Peyer's patch (tissue), 4 donors: ENCODE measurements at regions not wholly inside any gene's neighbourhood (a gene's known extent, or its start where the extent isn't known, plus 50 kb on each side); places are given as distances from the start of the nearest gene placed in this dataset.

Experiments
- DNase-seq, 3 donors: peaks; one replicate each; pipeline ENCODE4 v3.0.0-alpha.2; 2017 to 2019
- H3K27ac ChIP-seq, 4 donors: fragments of 200-600 bp; sonication (generic); one replicate each; pipeline ENCODE4 v1.5.1; 2016 to 2019
- H3K27me3 ChIP-seq, 2 donors: fragments of 200-600 bp; sonication (generic); one replicate each; pipeline ENCODE4 v1.5.1; 2019
- H3K36me3 ChIP-seq, 3 donors: fragments of 200-600 bp; sonication (generic); one replicate each; pipeline ENCODE4 v1.5.1; 2016 to 2019
- H3K4me1 ChIP-seq, 4 donors: fragments of 200-600 bp; sonication (generic); one replicate each; pipeline ENCODE4 v1.5.1; 2016 to 2019
- H3K4me3 ChIP-seq, 4 donors: fragments of 200-600 bp; sonication (generic); 1 replicate in 3 of 4; 2 replicates in 1 of 4; pipeline ENCODE4 v1.5.1; 2016 to 2019; ENCODE audit warnings: mild to moderate bottlenecking in 1 of 4
- H3K9me3 ChIP-seq, 4 donors: fragments of 200-600 bp; sonication (generic); one replicate each; pipeline ENCODE4 v1.5.1; 2016 to 2019; ENCODE audit warnings: mild to moderate bottlenecking in 1 of 4
- POLR2A ChIP-seq, 2 donors: fragments of 450-650 bp; IDR thresholded peaks; one replicate each; pipeline ENCODE4 v1.5.1; 2017; ENCODE audit warnings: antibody characterized with exemption in 2 of 2, mild to moderate bottlenecking in 2 of 2, moderate library complexity in 2 of 2
- TF ChIP-seq, protein P1 (sequence below), 6 experiments: fragments of 450-650 bp in 4 of 6; fragments of 200-600 bp in 2 of 6; sonication (generic) in 1 of 6; IDR thresholded peaks; one replicate each; pipeline ENCODE4 v1.5.1; 2017 to 2019; ENCODE audit warnings: antibody characterized with exemption in 6 of 6, mild to moderate bottlenecking in 3 of 6, moderate library complexity in 1 of 6

DNA sequence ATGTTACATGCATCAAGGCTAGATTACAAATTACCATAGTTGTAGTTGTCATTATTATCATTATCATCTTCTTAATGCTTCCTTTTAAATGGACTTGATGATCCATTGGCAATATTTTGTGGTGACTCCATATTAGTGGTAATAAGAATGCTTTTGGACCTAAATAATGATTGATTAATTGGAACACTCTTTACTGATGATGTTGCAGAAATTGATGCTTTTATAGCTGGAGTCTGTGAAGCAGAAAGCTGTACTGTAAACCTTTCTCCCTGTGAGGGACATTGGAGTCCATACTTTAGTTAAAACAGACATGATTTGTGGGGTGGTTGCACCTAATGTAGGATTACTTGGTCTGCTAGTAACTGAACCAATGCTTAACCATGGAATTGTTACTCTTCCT lies 190.4 kb downstream of the ATXN7L3B start:
- TF ChIP-seq, protein P1, sequence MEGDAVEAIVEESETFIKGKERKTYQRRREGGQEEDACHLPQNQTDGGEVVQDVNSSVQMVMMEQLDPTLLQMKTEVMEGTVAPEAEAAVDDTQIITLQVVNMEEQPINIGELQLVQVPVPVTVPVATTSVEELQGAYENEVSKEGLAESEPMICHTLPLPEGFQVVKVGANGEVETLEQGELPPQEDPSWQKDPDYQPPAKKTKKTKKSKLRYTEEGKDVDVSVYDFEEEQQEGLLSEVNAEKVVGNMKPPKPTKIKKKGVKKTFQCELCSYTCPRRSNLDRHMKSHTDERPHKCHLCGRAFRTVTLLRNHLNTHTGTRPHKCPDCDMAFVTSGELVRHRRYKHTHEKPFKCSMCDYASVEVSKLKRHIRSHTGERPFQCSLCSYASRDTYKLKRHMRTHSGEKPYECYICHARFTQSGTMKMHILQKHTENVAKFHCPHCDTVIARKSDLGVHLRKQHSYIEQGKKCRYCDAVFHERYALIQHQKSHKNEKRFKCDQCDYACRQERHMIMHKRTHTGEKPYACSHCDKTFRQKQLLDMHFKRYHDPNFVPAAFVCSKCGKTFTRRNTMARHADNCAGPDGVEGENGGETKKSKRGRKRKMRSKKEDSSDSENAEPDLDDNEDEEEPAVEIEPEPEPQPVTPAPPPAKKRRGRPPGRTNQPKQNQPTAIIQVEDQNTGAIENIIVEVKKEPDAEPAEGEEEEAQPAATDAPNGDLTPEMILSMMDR (IDR thresholded peaks at IDR 0.05): no peak
- TF ChIP-seq POLR2A (IDR thresholded peaks at IDR 0.05): no peak
- Histone ChIP-seq H3K4me3 (no peak overlapping the region), H3K9me3 (no peaks in the 10 kb centered on the region), H3K4me1 (no peaks in the 10 kb centered on the region), H3K27ac (no peak overlapping the region), H3K36me3 (no peaks in the 10 kb centered on the region), H3K27me3 (no peaks in the 10 kb centered on the region)
- DNase-seq: no peak

DNA sequence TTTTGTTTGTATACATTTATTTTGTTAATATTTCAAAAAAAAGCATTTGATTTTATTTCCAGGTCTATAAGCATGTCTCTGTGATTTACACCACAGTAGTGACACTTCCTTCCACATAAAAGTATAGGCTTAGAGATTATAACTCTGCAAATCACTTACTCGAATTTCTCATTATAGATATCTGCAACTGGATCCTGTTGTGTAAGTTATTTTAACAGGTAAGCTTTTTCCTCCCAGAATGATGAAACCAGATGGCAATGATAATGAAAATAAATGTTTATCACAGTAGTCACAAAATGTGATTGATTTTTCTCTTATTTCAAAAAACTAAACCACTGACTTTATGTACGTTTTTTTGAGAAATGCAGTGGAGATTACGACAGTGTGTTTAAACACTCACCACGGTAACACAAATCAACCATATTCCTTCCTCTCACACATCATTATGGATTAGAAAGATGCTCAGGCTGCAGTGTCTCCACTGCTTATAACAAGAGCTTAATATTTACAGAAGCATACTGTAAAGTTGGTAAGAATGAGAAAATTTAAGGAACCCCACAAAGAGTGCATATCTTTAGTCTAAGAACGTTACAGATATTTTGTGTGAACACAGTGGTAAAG lies 194.6 kb downstream of the ATXN7L3B start:
- Histone ChIP-seq H3K4me3 (no peak overlapping the region), H3K4me1 (no peaks in the 10 kb centered on the region), H3K9me3 (no peaks in the 10 kb centered on the region), H3K36me3 (no peaks in the 10 kb centered on the region), H3K27me3 (no peaks in the 10 kb centered on the region), H3K27ac (no peak overlapping the region)
- no peak for DNase-seq
- TF ChIP-seq, protein P1 (IDR thresholded peaks at IDR 0.05): no peak
- TF ChIP-seq POLR2A (IDR thresholded peaks at IDR 0.05): no peak

DNA sequence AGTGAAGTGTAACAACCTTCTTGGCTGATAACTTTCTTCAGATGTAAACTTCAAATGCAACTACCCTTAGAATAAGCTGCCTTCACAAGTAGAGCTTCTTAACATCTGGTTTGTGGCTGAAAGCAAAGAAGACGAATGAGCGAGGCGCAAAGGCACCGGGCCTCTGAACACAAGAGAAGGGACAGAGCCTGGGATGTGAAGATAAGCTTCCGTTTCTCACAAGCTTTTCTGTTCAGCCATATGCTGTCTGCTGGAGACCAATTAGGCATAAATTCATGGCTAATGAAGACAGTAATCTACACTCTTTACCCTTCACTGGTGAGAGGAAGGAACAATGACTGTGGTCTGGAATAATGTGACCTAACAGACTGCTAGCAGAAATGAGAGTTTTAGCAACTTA lies 195.2 kb downstream of the ATXN7L3B start:
- no peak for TF ChIP-seq POLR2A (IDR thresholded peaks at IDR 0.05)
- TF ChIP-seq, protein P1 (IDR thresholded peaks at IDR 0.05): no peak
- DNase-seq: no peak
- Histone ChIP-seq H3K9me3 (no peaks in the 10 kb centered on the region), H3K4me3 (no peak overlapping the region), H3K36me3 (no peaks in the 10 kb centered on the region), H3K4me1 (no peaks in the 10 kb centered on the region), H3K27ac (no peak overlapping the region), H3K27me3 (no peaks in the 10 kb centered on the region)

DNA sequence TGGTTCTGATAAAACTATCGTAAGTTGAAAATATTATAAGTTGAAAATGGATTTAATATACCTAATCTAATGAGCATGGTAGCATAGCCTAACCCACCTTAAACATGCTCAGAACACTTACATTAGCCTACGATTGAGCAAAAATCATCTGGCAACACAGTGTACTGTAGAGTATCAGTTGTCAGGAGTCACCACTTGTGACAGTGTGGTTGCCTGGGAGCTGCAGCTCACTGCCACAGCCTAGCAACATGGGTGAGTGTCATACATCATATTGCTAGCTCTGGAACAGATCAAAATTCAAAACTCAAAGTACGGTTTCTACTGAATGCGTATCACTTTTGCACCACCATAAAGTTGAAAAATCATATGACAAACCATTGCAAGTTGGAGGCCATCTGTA lies 203.5 kb downstream of the ATXN7L3B start:
- Histone ChIP-seq H3K4me1 (no peaks in the 10 kb centered on the region), H3K27ac (no peak overlapping the region), H3K9me3 (no peaks in the 10 kb centered on the region), H3K36me3 (no peaks in the 10 kb centered on the region), H3K27me3 (no peaks in the 10 kb centered on the region), H3K4me3 (no peak overlapping the region)
- TF ChIP-seq POLR2A (IDR thresholded peaks at IDR 0.05): no peak
- TF ChIP-seq, protein P1 (IDR thresholded peaks at IDR 0.05): no peak
- DNase-seq: no peak

DNA sequence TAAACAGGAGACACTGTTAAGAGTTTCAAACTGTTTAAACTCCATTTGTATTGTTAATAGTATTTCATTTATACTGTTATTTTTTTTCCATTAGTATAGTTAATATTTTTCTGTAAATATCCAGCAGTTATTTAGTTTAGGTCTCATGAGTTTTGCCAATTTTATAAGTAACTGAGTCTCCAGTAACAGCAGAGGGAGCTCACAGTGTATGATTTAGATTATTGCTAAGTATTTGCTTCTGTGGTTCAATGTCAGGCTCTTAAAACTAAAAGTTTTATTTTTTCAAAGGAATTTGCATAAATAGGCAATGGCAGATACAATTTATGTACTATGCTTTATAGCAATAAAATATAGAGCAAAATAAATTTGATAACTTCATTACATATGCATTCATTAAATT lies 209.7 kb downstream of the ATXN7L3B start:
- Histone ChIP-seq H3K36me3 (no peaks in the 10 kb centered on the region), H3K27ac (no peak overlapping the region), H3K4me3 (no peak overlapping the region), H3K27me3 (no peaks in the 10 kb centered on the region), H3K4me1 (no peaks in the 10 kb centered on the region), H3K9me3 (no peaks in the 10 kb centered on the region)
- no peak for DNase-seq
- no peak for TF ChIP-seq POLR2A (IDR thresholded peaks at IDR 0.05)
- TF ChIP-seq, protein P1 (IDR thresholded peaks at IDR 0.05): peak in 2 of 6 experiments; percentile 35 to 47

DNA sequence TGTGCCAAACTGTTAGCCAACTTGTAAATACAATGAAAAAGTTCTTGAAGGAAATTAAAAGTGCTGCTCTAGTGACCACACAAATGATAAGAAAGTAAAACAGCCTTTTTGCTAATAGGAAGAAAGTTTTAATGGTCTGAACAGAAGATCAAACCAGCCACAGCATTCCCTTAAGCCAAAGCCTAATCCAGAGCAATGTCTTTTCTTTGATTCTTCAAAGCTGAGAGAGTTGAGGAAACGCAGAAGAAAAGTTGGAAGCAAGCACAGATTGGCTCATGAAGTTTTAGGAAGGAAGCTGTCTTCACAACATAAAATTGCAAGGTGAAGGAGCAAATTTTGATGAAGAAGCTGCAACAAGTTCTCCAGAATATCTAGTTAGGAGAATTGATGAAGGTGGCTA lies 213.8 kb downstream of the ATXN7L3B start:
- no peaks in the 10 kb centered on the region for H3K4me1 ChIP-seq
- TF ChIP-seq, protein P1 (IDR thresholded peaks at IDR 0.05): no peak
- TF ChIP-seq POLR2A (IDR thresholded peaks at IDR 0.05): no peak
- DNase-seq: no peak
- H3K4me3 ChIP-seq: no peak overlapping the region
- H3K27me3 ChIP-seq: no peaks in the 10 kb centered on the region
- H3K36me3 ChIP-seq: no peaks in the 10 kb centered on the region
- no peak overlapping the region for H3K27ac ChIP-seq
- H3K9me3 ChIP-seq: no peaks in the 10 kb centered on the region
